Activated T-helper 17 cell treated with anti-CD3 and anti-CD28 coated beads, Interleukin-2, amount 50 U/mL, for 72 hours (primary cell): ENCODE measurements at regions not wholly inside any gene's neighbourhood (a gene's known extent, or its start where the extent isn't known, plus 50 kb on each side); places are given as distances from the start of the nearest gene placed in this dataset.

Experiments used
- ATAC-seq: fragments of 150-1000 bp; cut with Tn5 transposase; replicated peaks from 2 replicates; pipeline ENCODE4 v1.10.0; 2021; ENCODE audit warnings: mild to moderate bottlenecking, moderate library complexity
- H3K27ac Mint-ChIP-seq: one replicate; pipeline ENCODE4 v1.8.0; 2022; ENCODE audit warnings: mixed read lengths
- H3K27me3 Mint-ChIP-seq: one replicate; pipeline ENCODE4 v1.8.0; 2022; ENCODE audit warnings: mixed read lengths
- H3K36me3 Mint-ChIP-seq: one replicate; pipeline ENCODE4 v1.8.0; 2022; ENCODE audit warnings: low read depth, mild to moderate bottlenecking, mixed read lengths
- H3K4me1 Mint-ChIP-seq: one replicate; pipeline ENCODE4 v1.8.0; 2022; ENCODE audit warnings: mixed read lengths
- H3K4me3 Mint-ChIP-seq: one replicate; pipeline ENCODE4 v1.8.0; 2022; ENCODE audit warnings: mild to moderate bottlenecking, mixed read lengths
- H3K9me3 Mint-ChIP-seq: one replicate; pipeline ENCODE4 v1.8.0; 2022; ENCODE audit warnings: mixed read lengths

DNA sequence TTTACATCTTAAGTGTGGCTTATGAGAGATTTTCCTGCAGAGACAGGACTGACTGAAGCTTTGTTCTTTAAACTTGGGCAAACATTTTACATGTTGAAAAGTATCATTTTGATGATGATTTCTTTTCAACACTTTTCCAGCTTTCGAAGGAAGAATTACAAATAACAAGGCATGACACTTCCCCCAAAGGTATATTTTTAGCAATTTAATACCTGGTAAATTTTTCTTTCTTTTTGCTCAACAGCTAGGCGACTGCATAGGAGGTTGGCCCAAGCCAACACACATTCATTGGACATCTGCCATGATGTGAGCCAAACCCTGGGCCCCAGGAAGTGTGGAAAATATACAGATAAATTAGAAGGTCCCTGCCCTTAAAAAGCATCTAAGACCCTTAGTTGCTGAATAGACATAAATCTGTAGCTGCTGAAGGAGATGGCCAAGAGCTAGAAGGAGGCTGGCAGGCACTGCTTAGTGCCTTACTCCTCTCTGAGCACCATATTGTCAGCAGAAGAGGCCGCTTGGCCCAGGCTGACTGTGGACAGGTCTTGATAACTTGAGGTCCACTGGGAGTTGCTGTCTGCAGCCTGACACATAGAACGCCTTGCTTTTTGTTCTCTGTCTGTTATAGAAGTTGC lies 53.3 kb upstream of the CD44 start:
- H3K27ac Mint-ChIP-seq: peak overlapping the region; percentile 30
- H3K9me3 Mint-ChIP-seq: peaks cover 5% of the 10 kb centered on the region
- H3K27me3 Mint-ChIP-seq: no peaks in the 10 kb centered on the region
- no peak overlapping the region for H3K4me3 Mint-ChIP-seq
- peaks cover 47% of the 10 kb centered on the region for H3K4me1 Mint-ChIP-seq
- H3K36me3 Mint-ChIP-seq: no peaks in the 10 kb centered on the region
- no peak for ATAC-seq

GRCh38 chr11:35087648-35088047 lies 51.3 kb upstream of the CD44 start:
- Mint-ChIP-seq H3K27me3 (no peaks in the 10 kb centered on the region), H3K4me3 (peak overlapping the region; percentile 77), H3K9me3 (no peaks in the 10 kb centered on the region), H3K27ac (peak overlapping the region; percentile 89), H3K36me3 (no peaks in the 10 kb centered on the region), H3K4me1 (peaks cover 42% of the 10 kb centered on the region)
- ATAC-seq: peak; percentile 22

DNA sequence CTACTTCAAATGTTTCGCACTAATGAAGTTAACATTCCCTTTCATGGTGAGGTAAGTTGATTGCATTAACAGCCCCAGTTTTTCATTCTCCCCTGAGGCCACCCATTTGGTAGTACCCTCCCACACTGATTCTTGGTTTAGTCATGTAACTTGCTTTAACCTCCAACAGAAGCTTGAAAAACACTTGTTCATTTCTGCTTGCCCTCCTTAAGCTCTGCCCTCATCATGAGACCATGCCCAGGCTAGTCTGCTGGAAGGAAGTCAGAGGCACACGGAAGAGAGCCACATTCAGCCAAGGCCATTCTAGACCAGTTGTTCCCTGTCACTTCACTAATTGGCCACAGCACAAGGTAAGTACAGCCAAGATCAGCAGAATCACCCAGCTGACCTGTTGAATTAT lies 50.7 kb upstream of the CD44 start:
- Mint-ChIP-seq H3K27me3 (no peaks in the 10 kb centered on the region), H3K4me3 (peak overlapping the region; percentile 77), H3K36me3 (no peaks in the 10 kb centered on the region), H3K4me1 (peaks cover 39% of the 10 kb centered on the region), H3K27ac (peak overlapping the region; percentile 89), H3K9me3 (no peaks in the 10 kb centered on the region)
- ATAC-seq: peak; percentile 67

DNA sequence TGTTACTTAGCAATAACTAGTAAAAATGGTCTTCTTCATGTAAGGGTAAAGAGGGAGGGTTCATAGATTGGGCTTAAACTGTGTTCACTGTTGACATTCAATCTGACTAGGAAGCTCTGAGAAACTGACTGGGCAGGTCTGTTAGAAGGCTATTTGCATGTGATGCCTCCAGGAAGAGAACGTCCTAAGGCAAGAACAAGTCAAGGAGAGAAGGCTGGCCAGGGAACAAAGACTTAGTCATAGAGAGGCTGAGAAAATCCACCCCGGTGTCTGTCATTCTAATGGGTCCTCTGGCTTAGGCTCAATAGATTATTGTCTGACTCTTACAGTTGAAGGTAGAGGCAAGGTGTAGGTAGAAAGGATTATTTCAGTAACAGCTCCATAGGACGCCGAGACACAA lies 50.3 kb upstream of the CD44 start:
- Mint-ChIP-seq H3K9me3 (no peaks in the 10 kb centered on the region), H3K4me3 (peak overlapping the region; percentile 77), H3K27me3 (no peaks in the 10 kb centered on the region), H3K27ac (peak overlapping the region; percentile 89), H3K36me3 (no peaks in the 10 kb centered on the region), H3K4me1 (peaks cover 34% of the 10 kb centered on the region)
- peak; percentile 15 for ATAC-seq
